HG03354 (cell line): ENCODE measurements at regions not wholly inside any gene's neighbourhood (a gene's known extent, or its start where the extent isn't known, plus 50 kb on each side); places are given as distances from the start of the nearest gene placed in this dataset.
"Not testable (repeated sequence)": the region's sequence is repeated elsewhere in the genome, so short reads cannot be mapped to it uniquely, and the experiment has no call there.

Experiments used
- ATAC-seq: cut with Tn5 transposase; IDR thresholded peaks from one replicate; pipeline ENCODE4 v1.9.1; 2021; ENCODE audit warnings: mild to moderate bottlenecking; ENCODE audit not compliant: unreplicated experiment, poor library complexity, severe bottlenecking

DNA sequence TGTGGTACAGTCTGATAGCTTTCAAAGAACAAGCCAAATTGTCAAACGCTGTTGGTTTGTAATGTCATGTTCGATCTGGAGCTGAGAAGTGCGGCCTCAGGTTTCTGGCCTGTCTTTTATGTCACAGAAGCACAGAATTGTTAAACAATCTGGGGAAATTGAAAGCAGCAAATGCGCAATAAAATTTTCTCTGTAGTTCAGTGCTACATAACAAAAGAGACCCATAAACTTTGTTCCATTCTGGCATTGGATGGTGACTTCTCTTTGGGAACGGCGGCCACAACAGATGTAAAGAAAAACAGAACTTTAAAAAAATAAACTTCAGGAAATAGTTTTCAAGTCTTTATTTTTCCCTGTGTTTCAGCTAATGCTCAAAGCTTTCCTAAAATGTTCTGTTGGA, 106.9 kb downstream of the PRL start:
- ATAC-seq, result no peak

DNA sequence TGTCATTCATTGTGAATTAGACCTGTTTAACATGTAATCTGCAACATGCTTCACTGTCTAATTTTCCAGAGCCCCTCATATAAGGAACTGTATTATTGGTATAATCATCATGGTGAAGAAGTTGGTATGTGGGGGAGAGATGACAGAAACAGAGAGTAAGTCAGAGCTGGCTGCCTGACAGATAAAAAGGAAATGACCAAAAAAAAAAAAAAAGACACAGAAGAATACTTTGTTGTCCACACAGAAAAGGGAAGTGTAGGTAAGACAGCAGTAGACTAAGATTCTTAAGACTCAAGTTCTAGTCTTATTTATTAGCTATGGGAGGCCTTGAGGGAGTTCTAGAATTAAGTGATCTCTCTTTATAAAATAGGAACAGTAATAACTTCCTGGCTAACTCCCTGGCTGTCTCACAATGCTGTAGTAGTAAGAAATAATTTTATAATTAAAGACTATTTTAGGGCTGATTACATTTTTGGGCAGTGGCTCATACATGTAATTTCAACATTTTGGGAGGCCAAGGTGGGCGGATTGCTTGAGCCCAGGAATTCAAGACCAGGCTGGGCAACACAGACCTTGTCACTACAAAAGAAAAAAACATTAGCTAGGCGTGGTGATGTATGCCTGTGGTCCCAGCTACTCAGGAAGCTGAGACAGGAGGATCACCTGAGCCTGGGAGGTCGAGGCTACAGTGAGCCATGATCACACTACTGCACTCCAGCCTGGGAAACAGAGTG, 102.5 kb downstream of the PRL start:
- ATAC-seq, result no peak

DNA sequence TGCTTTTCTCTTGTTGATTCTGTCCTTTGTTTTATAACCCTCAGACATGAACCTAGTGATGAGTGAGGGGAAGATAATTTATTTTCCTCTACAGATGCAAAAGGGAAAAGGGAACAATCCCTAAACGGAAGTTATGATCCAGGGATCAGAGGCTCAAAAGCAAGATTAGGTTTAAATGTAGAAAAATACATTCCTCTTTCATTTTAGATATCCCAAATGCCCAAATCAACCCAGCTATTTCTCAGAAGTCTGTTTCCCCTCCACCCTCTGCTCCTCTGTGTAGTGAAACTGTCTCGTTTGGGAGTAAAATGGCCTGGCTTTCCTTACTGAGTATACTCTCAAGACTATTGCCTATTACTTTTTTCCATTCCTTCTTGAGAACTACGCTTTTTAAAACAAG, 97.1 kb downstream of the PRL start:
- ATAC-seq, result no peak

DNA sequence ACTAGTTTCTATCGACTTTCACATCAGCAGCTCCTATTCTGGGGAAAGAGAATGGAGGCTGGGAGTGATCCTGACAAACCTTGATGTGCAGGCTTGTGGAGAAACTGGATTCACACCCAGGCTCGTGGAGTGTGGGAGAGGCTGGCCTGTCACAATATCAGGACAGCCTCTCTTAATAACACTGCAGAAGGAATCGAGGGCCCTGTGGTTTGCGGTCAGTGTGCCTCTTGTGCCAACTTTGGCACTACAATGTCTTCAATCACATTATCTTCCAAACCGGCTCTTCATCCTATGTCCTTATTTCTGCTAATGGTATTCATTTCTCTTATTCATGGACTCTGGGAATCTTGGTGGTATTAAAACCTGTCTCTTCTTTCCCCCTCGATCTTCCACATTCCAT, 92.7 kb downstream of the PRL start:
- no peak for ATAC-seq

DNA sequence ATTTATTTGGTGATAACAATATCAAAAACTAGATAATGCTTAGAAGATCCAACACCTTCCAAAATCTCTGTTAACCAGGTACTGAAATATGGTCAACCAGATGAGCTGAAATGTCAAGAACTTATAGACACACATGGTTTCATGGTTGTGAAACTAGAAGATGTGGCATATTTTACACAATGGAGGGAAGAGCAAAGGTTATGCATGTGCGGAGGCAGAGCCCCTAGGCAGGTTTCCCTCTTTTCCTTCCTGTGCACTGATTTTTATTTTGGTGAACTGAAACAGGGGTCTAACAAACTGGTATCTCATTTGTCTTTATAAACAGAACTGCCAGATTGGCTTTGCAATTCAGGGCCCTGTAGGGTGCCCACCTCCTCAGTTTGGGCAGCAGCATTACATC, 91.6 kb downstream of the PRL start:
- ATAC-seq, result no peak

DNA sequence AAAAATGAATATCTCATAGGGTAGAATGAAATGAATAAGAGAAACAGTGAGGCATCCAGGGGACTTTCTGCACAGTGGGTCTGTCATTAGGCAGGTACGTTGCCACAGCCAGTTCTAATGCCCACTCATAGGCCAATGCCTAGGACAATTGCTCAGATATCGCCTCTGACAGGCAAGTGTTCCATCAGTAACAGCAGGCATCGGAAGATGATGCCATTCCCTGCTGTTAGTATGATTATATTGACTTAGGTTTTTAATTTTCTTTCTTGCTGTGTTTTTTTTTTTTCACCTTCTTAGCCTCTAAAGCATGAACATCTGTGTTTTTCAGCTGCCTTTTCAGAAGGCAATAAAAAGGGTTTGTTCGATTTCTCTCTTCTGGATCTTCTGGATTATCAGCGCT, 90.7 kb downstream of the PRL start:
- no peak for ATAC-seq

DNA sequence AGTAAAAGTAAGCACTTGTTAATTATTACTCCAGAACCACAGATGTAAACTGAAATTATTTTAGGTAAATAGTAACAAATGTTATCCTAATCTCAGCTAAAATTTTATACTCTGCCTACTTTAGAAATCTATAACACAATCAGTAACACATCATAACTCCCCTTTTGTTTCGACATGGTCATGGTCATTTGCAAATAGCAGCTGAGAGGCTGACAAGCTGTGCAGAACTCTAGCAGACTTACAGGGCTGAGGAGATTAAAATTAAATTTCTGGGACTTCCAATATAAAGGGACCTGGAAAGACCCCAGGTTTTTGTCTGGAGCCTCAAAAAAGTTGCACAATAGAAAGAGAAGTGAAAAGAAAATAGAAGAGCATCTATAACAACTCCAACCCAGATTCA, 88.8 kb downstream of the PRL start:
- ATAC-seq, result no peak

DNA sequence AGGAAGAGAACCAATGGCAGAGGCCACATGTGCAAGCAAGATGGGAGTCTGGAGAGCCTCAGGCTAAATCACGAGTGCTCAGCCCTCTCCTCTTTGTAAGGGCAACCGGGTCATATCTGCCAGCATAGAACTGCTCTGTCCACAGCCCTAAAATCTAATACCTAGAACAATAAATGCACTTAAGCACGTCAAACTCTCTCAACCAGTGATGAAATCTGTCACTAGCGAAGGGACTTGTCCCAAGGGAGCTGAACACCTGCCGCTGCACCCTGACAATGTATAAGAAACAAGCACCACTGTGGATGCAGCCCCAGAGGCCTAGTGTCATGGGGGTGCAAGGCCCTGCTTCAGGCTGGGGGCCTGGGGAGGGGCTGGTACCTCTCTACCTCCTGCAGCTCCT, 82.5 kb downstream of the PRL start:
- ATAC-seq, result no peak

DNA sequence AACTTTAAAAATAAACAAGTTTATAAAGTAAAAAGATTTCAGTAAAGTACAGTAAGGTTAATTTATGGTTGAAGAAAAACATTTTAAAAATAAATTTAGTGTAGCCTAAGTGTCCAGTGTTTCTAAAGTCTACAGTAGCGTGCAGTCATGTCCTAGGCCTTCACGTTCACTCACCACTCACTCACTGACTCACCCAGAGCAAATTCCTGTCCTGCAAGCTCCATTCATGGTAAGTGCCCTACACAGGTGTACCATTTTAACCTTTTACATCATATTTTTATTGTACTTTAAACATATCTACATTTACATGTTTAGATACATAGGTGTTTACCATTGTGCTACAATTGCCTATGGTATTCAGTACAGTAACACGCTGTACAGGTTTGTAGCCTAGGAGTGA, 81.4 kb downstream of the PRL start:
- ATAC-seq, result not testable (repeated sequence)

DNA sequence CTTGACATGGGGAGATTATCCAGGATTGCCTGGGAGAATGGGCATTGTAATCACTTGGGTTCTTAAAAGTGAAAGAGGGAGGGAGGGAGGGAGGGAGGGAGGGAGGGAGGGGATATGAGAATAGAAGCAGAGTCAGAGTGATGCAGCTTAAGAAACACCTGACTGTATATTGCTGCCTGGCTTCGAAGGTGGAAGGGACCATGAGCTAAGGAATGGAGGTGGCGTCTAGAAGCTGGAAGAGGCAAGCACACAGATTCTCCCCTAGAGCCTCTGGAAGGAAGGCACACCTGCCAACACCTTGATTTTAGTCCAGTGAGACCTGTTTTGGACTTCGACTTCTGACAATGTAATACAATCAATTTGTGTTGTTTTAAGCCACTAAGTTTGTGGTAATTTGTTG, 78.4 kb downstream of the PRL start:
- no peak for ATAC-seq

DNA sequence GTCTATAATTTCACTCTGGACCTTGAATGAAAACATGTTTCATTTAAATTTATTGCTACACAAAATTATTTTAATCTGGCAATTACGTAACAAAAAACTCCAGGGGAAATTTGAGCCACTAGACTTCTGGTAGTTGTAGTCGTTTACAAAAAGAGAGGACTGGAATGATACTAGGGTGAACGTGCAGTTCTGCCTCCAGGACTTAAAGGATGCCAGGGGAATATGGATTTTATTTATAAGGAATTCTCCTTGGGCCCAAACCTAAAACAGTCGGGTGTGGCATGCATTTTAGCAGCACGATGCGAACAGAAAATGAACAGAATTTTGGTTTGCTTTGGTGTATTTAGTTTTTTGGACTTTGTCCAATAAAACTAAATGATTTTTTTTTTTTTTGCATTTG, 76.9 kb downstream of the PRL start:
- no peak for ATAC-seq

DNA sequence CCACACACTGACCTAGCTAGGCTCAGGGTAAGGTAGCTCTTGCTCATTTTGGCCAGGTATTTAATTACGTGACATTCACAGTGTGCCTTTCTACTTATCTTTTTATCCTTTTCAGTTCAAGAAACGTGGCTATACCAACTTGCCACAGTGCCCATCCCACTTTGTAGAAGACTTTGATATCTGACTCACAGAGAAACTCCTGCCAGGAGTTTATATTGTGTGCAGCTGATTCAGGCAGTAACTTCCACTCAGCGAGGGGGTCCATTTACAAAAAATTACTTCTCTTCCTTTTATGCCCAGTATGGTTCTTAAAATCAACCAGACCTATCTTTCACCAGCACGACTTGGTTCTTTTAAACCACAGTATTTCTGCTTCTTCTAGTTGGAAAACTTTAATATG, 75.6 kb downstream of the PRL start:
- no peak for ATAC-seq

DNA sequence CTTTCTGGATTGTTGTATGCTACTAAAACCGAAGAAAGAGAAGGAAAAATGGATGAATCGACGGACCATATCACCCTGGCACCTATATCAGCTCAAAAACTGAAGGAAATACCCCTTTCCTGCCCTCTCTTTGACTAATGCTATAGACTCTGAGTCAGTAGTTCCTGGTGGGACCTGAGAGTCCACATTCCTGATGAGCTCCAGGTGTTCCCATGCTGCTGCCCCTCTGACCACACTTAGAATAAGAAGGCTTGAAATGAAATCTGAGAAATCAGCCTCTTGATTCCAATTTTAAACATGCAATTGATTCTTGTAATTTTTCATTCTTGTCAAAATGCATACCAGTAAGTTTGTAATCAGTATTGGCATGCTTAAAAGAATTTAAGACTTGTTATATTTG, 75.2 kb downstream of the PRL start:
- ATAC-seq, result no peak

DNA sequence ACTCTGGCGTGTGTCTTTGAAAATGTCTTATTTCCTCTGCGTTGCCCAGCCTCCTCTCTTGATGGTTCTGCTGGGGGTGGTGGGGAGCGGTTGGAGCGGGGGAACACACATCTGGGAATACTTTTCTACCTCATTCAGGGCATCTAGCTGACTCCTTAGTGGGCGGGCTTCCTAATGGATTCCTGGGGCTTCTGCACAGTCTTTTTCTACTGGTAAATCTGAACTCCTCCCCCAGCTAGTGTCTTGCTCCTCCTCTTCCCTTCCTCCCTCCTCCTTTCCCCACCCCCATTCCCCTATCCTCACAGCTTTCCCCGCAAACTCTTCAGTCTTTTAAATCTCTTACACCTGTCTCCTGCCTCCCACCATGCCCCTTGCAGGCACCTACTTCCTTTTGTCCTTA, 74.4 kb downstream of the PRL start:
- ATAC-seq, result no peak

DNA sequence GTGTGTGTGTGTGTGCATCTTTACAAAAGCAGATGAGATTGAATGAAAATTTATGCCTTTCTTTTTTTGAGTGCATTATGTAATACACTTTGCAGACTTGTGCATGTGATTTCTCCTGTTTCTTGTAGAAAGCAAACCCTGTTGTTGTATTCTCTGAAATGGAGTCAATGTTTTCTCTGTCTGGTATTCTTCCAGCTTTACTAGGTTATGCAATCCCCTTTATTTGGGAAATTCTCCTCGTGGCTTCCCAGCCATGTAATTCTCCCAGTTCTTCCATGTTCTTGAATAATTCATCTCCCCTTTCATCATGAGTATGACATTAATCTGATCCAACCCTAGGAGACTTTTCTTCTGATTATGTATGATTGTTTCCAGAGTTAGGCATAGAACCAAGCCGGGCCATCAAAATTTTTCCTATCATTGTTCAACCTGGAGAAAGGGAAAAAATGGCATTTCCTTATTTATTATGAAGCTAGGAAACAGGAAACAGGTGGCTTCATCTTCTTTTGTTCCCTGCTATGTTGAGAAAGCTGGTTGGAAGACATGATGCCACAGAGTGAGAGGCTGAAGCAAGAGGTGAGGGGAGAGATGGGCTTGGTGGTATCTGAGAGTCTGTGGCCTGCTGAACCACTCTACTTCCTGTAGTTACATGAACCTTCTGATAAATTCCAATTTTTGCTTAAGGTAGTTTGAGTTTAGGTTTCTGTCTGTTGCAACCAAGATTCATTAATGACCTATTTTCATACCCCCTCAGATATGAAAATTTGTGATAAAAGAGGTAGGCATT, 68.8 kb downstream of the PRL start:
- ATAC-seq, result no peak

DNA sequence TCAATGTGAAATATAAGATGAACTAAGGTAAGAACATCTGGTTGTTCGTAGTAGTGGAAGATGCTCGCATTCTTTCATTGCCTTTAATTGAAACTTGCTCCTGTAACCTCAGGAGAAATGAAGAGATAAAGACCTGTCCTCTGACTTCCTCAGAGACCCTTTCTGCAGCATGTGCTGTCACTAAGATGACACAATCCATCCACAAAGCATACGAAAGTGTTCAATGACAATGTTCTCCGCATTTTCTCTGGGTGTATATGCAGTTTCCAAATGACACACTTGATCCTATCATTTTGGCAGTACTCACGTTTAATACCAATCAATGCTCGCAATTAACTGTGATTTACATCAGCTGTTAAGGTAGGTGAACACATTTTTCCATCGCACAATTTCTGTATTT, 65.8 kb downstream of the PRL start:
- no peak for ATAC-seq

DNA sequence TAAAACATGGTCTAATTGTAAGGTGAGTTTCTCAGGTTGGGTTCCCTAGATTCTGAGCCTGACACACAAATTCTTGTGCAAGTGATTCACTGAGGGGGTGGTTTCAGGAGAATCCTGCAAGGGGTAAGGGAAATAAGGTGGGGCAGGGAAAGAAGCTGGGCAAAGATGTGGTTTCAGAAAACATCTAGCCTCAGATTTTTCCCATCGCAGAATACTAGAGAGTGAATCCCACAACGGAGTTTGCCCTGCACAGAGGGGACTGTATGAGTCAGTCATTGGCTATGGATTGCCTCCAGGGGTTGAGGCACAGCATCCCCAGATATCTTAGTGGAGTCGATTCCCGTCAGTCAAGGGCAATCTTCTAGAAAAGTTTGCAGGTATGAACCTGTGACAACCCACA, 65.2 kb downstream of the PRL start:
- no peak for ATAC-seq

DNA sequence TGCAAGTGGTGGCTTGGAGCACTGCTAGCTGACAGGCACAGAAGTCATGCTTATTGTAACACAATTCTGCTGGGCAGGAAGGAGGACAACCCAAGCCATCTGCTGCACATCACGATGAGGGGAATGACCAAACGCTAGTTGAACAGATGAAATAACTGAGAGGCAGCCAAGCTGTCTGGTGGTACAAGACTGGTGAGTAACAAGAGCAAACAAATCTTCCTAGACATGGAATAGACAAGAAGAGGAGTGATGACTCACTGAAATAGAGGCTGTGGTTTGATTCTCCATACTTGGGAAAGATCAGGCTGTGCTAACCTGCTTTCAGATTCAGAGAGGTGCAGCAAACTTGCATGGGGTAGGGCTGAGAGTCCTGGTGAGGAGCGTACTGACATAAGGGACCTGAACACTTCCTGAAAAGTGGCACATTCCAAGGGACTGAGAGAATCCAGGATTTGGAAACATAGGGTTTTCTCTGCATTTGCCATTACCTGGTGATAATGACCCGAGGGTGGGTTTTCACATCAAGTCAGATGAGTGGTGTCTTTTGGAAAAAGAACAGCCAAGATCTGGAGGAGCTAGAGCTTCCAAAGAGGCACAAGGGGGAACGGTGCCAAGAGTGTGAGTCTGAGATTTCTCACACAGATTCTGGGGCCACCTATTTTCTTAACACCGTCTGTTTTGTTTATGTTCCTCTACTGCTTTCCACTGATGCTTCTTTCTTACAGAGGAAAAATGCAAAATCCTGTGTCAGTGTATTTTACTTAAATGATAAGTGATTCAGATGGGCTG, 60.0 kb downstream of the PRL start:
- ATAC-seq, result no peak
